ENCODE measurements at regions not wholly inside any gene's neighbourhood (a gene's known extent, or its start where the extent isn't known, plus 50 kb on each side); places are given as distances from the start of the nearest gene placed in this dataset.

GRCh38 chr3:178086144-178086825 is 450.0 kb upstream of the KCNMB2 start:
- no peak overlapping the region for H3K9ac ChIP-seq (replicated peaks; ENCODE audit: extremely low read depth, insufficient read depth, low read length)
- POLR2A ChIA-PET = no interaction called here
- no peak overlapping the region for H3K4me3 ChIP-seq (replicated peaks in 1 of 3; ENCODE audit: insufficient read depth in 1 of 3, low read depth in 1 of 3, low read length in 3 of 3)
- TF ChIP-seq CTCF (IDR thresholded peaks at IDR 0.05; ENCODE audit: extremely low read depth in 1 of 2, insufficient read depth in 1 of 2, low read depth in 1 of 2, low read length in 2 of 2) = no peak
- TF ChIP-seq, protein P1, sequence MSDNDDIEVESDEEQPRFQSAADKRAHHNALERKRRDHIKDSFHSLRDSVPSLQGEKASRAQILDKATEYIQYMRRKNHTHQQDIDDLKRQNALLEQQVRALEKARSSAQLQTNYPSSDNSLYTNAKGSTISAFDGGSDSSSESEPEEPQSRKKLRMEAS (IDR thresholded peaks at IDR 0.05; ENCODE audit: insufficient read depth, insufficient read length) = no peak
- TF ChIP-seq POLR2A (IDR thresholded peaks at IDR 0.05; ENCODE audit: low read depth, low read length) = no peak
- TF ChIP-seq POLR2AphosphoS5 (IDR thresholded peaks at IDR 0.05; ENCODE audit: insufficient read depth, low read depth, low read length) = no peak
- TF ChIP-seq MYC (IDR thresholded peaks at IDR 0.05; ENCODE audit: low read depth, low read length) = no peak
- TF ChIP-seq FOS (IDR thresholded peaks at IDR 0.05; ENCODE audit: borderline replicate concordance, insufficient read depth, low read length) = no peak
- no peak for TF ChIP-seq JUN (IDR thresholded peaks at IDR 0.05; ENCODE audit: borderline replicate concordance, insufficient read depth, insufficient read length, low read depth)
- TF ChIP-seq EZH2 (IDR thresholded peaks at IDR 0.05; ENCODE audit: borderline replicate concordance, low read depth, low read length, severe bottlenecking) = no peak
- TF ChIP-seq GATA2 (IDR thresholded peaks at IDR 0.05; ENCODE audit: insufficient read depth, insufficient read length, low read depth, low read length) = no peak
- H3K9me3 ChIP-seq (replicated peaks; ENCODE audit: control insufficient read depth, insufficient read depth, low read length) = no peaks in the 10 kb centered on the region
- dilution Hi-C loops (cut with MboI; ENCODE audit: extremely low pct_ligation_motif_present, low sequenced_read_pairs) (no loop called here), intact Hi-C loops (cut with micrococcal nuclease) (loop anchor here (10.0 kb wide), 1 partner anchor 471 kb away; no protein-coding TSS in a partner anchor)
- no TSS peak for BruUV-seq (replicated peaks)
- FAIRE-seq (no peak), DNase-seq (ENCODE audit: low read depth, low spot score) (no peak)
- H2AFZ ChIP-seq (ENCODE audit: low read depth, low read length) = no peak overlapping the region
- peaks cover 24% of the 10 kb centered on the region for H3K4me1 ChIP-seq (ENCODE audit: control insufficient read depth, extremely low read depth, insufficient read depth, low read length)
- H3K9me1 ChIP-seq (replicated peaks; ENCODE audit: control insufficient read depth, extremely low read depth, insufficient read depth, low read length) = no peaks in the 10 kb centered on the region
- H3K4me2 ChIP-seq (ENCODE audit: insufficient read depth, low read length) = no peak overlapping the region
- H3K27me3 ChIP-seq (ENCODE audit: control insufficient read depth in 2 of 2, insufficient read depth in 2 of 2, low read length in 2 of 2) = no peaks in the 10 kb centered on the region
- H4K20me1 ChIP-seq (replicated peaks; ENCODE audit: control insufficient read depth, extremely low read depth, insufficient read depth, low read length) = no peaks in the 10 kb centered on the region
- H3K27ac ChIP-seq (ENCODE audit: insufficient read depth, low read depth, low read length) = no peak overlapping the region
- CTCF ChIA-PET = no interaction called here
- H3K36me3 ChIP-seq (ENCODE audit: control insufficient read depth in 2 of 2, extremely low read depth in 1 of 2, insufficient read depth in 2 of 2, low read length in 2 of 2) = no peaks in the 10 kb centered on the region
- no peaks in the 10 kb centered on the region for H3K79me2 ChIP-seq (ENCODE audit: control insufficient read depth, insufficient read depth, low read length)
